Muscle of back (tissue), 3 donors: ENCODE measurements at regions not wholly inside any gene's neighbourhood (a gene's known extent, or its start where the extent isn't known, plus 50 kb on each side); places are given as distances from the start of the nearest gene placed in this dataset.
A peak's percentile ranks its signal among the peaks of the same experiment; 100 is the strongest.

Source experiments
- DNase-seq, 3 donors: peaks; one replicate each; pipeline versions ENCODE4 v3.0.0 to v3.0.0-alpha.2; 2013

GRCh38 chr2:129779783-129780182 lies 199.7 kb upstream of the RAB6C start:
- DNase-seq, result no peak

GRCh38 chr2:129780316-129781270 lies 198.9 kb upstream of the RAB6C start:
- peak in 1 of 3 donors; percentile 50 for DNase-seq

- no peak for DNase-seq
Observed at GRCh38 chr2:129781749-129782632, 197.5 kb upstream of the RAB6C start.

DNA sequence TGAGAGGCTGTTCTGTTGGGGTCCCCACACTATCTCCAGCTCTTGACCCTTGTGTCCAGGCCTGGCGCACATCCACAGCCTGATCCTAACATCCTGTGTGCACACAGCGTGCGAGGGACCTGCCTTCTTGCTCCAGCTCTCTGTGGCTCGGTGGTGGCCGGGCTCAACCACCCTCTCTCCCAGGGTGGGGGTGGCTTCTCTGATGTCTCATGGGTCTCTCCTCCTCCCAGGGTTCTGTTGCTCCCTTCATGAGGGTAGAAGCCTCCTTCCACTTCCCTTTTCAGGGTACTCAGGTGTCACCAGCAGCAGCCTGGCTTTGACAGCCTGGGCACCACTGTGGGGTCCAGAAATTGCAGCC lies 196.9 kb upstream of the RAB6C start:
- no peak for DNase-seq

GRCh38 chr2:129784486-129784885 lies 195.0 kb upstream of the RAB6C start:
- no peak for DNase-seq

- no peak for DNase-seq
Observed at GRCh38 chr2:129791712-129792111, 187.8 kb upstream of the RAB6C start.

GRCh38 chr2:129793431-129793902 lies 186.0 kb upstream of the RAB6C start:
- DNase-seq, result no peak

DNA sequence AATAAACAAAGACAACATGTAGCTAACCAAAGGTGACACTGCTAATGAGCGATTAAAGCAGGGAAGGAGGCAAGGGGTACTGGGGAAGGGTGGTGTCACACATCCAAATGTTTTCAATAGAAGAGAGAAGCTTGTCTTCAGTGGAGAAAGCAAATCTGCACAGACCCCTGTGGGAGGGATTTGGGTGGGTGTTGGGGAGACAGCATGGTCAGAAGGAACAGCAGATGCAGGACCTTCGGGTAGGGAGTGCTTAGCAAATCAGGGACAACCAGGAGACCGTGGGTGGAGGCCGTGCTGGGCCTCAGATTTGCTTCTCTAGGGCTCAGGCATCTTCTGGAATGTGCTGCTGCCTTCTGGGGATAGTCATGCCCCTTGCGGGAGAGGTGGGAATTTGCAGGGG lies 185.3 kb upstream of the RAB6C start:
- DNase-seq, result no peak

- DNase-seq, result no peak
Observed at GRCh38 chr2:129794540-129794939, 184.9 kb upstream of the RAB6C start.

DNA sequence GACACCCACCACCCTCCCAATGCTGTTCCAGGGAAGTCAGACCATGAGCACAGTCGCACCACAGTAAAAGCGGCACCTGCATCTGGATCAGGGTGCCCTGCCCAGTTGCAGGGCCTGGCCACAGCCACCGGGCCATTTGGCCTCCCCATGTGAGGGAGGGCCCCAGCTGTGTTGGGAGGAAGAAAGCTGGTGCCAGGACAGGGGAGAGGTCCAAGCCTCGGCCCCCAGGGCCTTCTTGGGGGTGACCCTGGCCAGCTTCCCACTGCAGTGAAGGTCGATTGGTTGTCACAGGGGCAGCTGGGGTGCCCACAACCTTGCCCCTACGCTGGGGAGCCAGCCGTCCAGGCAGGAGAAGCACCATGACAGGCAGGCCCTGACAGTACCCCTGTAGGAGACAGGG lies 183.2 kb upstream of the RAB6C start:
- no peak for DNase-seq

GRCh38 chr2:129796801-129797488 lies 182.5 kb upstream of the RAB6C start:
- no peak for DNase-seq

DNA sequence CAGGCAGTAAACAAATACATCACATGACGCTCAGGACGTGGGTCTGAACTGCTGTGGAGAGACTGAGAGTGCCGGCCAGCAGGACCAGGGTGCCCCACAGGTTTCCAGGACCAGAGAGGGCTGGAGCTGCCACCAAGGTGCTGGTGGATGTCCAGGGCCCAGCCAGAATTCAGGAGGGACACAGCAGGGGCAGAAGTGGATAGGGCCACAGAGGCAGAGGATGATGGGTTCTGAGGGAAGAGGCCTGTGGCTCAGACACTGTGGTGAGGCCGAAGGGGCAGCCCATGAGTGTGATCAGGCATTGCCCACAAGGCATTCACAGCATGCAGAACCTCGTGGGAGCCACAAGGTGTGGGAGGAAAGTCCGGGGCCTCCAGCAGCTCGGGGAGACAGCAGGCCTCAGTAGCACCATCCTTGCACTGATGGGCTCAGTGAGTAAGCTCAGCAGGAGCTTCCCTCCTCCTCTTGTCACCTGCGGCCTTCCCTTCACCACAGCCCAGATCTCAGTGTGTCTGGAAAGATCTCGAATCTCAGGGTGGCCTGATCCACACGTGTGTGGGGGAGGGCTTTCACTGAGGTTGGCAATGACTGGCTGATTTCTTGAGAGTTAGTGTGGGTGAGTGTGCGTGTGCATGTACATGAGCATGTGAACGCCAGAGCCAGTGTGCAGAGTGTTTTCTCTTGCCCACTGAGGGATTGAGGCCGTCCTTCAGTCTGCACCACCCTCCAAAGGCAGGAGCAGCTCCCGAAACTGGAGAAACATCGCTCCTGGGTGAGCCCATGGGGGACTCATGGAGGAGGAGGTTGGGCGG lies 181.8 kb upstream of the RAB6C start:
- no peak for DNase-seq

- no peak for DNase-seq
Observed at GRCh38 chr2:129798301-129798581, 181.2 kb upstream of the RAB6C start.

DNA sequence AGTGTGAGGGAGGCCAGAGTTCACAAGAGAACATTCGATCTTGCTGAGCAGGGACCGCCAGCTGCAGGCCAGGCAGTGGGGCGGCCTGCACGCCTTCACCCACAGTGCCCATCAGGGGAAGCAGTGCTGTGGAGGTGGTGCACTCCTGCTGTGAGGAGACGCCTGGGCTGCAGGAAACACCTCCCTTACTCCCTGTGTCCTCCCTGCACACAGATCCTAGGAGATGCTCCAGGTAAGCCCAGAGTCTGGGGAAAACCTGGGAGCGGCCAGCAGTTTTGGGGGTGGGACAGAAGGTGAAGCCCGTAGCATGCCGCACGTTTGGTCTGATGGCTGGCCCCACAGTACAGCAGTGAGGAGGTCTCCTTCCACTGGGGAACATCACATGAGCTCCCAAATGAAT lies 180.8 kb upstream of the RAB6C start:
- DNase-seq, result no peak

GRCh38 chr2:129799036-129799958 lies 180.2 kb upstream of the RAB6C start:
- DNase-seq, result no peak

DNA sequence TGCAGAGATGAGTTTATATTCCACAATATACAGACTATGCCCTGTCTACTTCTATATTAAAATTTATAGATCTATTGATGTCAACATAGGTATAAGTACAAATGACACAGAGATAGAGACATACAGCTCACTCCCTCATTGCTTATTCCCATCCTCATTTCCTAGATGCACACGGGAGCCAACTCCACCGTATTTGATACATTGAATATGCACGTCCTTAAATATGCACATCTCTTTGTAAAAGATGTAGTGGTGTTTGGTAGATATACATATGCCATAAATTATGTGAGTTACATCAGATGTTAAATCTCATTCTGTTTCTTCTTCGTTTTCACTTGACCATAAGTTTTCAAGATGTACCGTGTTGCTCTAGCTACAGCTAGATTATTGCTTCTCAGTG lies 179.2 kb upstream of the RAB6C start:
- no peak for DNase-seq

- DNase-seq, result no peak
Observed at GRCh38 chr2:129800686-129801085, 178.8 kb upstream of the RAB6C start.

DNA sequence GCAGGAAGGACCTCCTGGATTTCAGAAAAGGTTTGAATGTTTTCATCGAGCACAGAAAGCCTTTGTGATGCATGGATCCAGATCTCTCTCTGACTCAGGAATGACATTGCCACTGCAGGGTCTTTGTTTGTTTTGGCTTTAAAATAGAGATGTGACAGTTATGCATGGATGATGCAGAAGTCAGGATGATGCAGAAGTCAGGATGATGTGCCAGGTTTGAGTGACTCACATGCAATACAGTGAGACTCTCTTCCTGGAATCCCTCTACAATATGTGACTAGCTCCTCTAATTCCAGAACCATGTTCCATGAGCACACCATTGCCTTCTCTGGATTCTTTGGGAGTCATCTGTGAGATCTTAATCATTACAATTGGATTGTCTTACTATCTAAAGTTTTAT lies 177.9 kb upstream of the RAB6C start:
- peak in 1 of 3 donors; percentile 84 for DNase-seq

GRCh38 chr2:129802290-129802689 lies 177.2 kb upstream of the RAB6C start:
- no peak for DNase-seq

DNA sequence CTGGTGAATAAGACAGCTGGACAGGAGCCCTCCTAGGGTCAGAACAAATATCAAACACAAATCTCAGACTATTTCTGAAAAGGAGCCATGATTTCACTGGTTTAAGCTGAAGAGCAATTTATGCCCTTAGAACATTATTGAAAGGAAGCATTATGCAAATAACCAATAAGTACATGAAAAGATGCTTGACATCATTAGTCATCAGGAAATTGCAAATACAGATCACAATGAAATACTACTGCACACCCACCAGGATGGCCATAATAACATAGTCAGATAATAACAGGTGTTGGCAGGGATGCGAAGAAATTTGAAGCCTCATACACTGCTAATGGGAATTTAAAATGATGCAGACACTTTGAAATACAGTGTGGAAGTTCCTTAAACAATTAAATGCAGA lies 176.4 kb upstream of the RAB6C start:
- DNase-seq, result no peak
